Mammary epithelial cell (primary cell): ENCODE measurements at regions not wholly inside any gene's neighbourhood (a gene's known extent, or its start where the extent isn't known, plus 50 kb on each side); places are given as distances from the start of the nearest gene placed in this dataset.

ENCODE experiments used
- EZH2 ChIP-seq: IDR thresholded peaks from 2 replicates; pipeline ENCODE4 v1.6.1; 2012; ENCODE audit warnings: low read length, inconsistent platforms, borderline replicate concordance
- TF ChIP-seq, protein P1 (sequence below), 2 donors: IDR thresholded peaks in 1 of 2; conservative IDR thresholded peaks in 1 of 2; 2 replicates each; pipeline ENCODE4 v1.5.1; 2011 to 2012; ENCODE audit warnings: inconsistent platforms in 2 of 2, low read length in 2 of 2, mild to moderate bottlenecking in 2 of 2, control low read depth in 1 of 2, low read depth in 1 of 2; ENCODE audit not compliant: insufficient read depth in 1 of 2; ENCODE audit errors: extremely low read depth in 1 of 2

DNA sequence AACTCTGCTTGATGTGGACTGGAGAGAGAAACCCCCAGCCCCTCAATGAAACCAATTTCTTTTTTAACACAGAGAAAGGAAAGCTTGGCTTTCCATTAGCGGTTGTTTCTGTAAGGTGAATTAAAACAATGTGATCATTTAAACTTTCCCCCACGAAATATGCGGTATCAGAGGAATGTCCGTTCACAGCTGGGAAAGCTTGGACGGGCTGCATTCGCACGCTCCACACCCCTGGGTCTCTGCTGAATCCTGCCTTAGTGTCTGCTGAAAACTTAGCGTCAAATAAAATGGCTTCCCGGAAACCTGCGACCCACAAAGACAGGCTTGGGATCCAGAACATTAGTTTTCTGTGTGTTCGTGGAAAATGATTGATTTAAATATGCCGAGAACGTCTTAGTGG, 71.7 kb downstream of the C16orf95 start:
- TF ChIP-seq EZH2, result no peak
- TF ChIP-seq, protein P1, sequence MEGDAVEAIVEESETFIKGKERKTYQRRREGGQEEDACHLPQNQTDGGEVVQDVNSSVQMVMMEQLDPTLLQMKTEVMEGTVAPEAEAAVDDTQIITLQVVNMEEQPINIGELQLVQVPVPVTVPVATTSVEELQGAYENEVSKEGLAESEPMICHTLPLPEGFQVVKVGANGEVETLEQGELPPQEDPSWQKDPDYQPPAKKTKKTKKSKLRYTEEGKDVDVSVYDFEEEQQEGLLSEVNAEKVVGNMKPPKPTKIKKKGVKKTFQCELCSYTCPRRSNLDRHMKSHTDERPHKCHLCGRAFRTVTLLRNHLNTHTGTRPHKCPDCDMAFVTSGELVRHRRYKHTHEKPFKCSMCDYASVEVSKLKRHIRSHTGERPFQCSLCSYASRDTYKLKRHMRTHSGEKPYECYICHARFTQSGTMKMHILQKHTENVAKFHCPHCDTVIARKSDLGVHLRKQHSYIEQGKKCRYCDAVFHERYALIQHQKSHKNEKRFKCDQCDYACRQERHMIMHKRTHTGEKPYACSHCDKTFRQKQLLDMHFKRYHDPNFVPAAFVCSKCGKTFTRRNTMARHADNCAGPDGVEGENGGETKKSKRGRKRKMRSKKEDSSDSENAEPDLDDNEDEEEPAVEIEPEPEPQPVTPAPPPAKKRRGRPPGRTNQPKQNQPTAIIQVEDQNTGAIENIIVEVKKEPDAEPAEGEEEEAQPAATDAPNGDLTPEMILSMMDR (conservative IDR thresholded peaks at IDR 0.05 in 1 of 2, IDR thresholded peaks at IDR 0.05 in 1 of 2; ENCODE audit: extremely low read depth in 1 of 2, insufficient read depth in 1 of 2, low read depth in 1 of 2, low read length in 2 of 2), result no peak
